Right ventricle myocardium inferior (tissue), 1 donor: ENCODE measurements at regions not wholly inside any gene's neighbourhood (a gene's known extent, or its start where the extent isn't known, plus 50 kb on each side); places are given as distances from the start of the nearest gene placed in this dataset.
"Not testable (repeated sequence)": the region's sequence is repeated elsewhere in the genome, so short reads cannot be mapped to it uniquely, and the experiment has no call there.

ENCODE experiments used
- ATAC-seq: fragments of 200-7000 bp; cut with Tn5 transposase; one replicate; pipeline ENCODE4 v1.9.1; 2020; ENCODE audit warnings: mild to moderate bottlenecking, moderate library complexity
- DNase-seq: peaks from one replicate; pipeline ENCODE4 v3.0.0; 2021; ENCODE audit errors: missing footprints
- intact Hi-C: fragments of 100-400 bp; cut with DNase I; formaldehyde crosslinking; loops from one replicate; pipeline ENCODE4 v1.11.0; 2022
- donor health status: DM: no; HTN: yes; CAD: no; lungs with severe emphysema.

DNA sequence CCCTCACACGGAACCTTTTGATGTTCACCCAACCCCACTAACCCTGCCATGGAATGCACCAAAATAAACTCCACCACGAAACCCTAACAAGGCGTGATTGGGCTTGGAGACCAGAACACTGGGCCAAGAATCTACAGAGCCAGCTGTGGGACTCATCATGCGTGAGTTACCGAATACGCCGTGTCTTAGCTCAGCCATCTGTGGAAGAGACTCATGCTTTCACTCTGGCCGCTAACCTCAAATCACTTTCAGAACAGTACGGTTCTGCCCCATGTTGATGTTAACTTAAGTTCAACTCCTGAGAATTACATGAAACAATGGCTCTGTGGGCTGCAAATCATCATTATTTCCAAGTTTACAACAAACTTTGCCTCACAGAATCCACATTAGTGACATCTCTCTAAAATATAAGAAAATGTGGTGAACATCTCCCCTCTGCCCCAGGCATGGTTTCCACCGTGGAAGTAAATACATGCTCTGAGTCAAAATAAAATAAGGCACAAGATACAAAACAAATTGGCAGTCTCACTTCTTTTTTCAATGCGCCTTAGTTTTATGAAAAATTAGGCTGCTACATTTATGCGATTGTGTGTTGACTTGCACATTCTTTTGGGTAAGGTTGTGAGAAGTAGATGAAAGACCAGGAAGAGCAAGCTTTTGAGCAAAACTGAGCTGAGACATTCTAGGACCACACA is 308.9 kb upstream of the EXOC2 start:
- no peak for ATAC-seq

DNA sequence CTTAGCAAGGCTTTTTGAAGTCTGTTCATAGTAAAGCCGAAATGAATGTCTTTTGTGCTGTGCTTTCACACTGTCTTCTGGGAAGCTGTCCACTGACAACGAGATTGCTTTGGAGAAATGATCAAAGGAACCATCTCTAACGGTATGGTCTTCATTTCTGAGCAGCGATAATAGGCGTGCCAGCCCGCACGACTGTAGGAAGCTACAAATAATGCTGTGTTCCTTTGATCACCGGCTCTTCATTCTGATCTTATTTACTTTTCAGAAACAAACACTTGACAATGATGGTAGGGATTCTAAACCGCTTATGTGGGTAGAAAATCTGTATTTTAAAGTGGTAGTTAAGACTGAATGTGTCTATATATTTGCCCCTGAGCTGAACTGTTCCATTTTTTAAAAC is 306.6 kb upstream of the EXOC2 start:
- DNase-seq (no peak), ATAC-seq (no peak)
- intact Hi-C loops = no loop called here

More for the DNA sequence above, 308.9 kb upstream of the EXOC2 start:
- no peak for DNase-seq
- intact Hi-C loops = no loop called here

DNA sequence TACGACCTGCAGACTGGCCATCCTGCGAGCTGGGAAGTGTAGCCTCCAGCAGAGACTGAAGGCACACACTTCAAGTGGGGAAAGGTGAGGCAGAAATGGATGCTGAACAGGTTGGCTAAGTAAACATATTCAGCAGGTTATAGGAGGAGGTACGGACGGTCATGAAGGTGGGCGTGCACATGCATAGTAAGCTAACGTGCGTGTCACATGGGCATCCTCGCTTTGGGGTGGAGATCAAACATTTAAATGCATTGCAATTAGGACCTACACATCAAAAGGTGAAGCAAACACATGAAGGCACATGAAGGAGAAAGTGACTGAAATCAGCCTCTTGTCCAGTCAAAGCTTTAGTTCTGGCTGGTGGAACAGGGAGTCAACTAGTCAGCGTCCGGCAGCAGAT is 305.6 kb upstream of the EXOC2 start:
- intact Hi-C loops = no loop called here
- no peak for DNase-seq
- ATAC-seq = no peak

GRCh38 chr6:996271-996852 is 303.4 kb upstream of the EXOC2 start:
- no peak for DNase-seq
- intact Hi-C loops = no loop called here
- no peak for ATAC-seq

DNA sequence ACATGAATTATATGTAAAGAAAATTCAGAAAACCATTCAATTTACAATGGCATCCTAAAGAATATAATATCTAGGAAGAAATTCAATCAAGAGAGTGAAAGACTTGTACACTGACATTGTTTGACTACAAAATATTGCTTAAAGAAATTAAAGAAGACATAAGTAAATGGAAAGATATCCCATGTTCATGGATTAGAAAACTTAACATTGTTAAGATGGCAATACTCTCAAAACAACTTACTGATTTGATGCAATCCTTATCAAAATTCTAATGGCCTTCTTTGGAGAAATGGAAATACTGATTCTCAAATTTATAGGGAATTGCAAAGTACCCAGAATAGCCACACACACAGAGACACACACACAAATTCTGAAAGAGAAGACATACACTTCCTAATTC is 298.3 kb upstream of the EXOC2 start:
- DNase-seq = no peak
- intact Hi-C loops = no loop called here

DNA sequence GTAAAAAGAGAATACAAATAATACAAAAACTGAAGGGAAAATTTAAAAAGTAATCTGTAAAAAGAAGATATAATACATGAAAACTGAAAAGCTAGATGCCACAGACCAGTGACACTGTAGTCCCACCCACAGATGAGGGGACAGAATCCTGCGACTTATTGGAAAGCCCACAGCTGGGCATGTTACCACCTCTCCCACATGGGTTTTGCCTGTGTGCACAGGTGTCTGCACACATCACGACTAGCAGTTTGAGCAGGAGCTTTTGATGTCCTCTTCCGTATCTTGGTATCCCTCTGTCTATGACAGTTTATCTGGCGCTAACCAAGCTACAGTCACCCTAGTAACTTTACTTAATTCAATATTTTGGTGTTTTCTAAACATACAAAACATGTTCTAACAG is 291.1 kb upstream of the EXOC2 start:
- DNase-seq (no peak), ATAC-seq (no peak)
- intact Hi-C loops = no loop called here

More for the DNA sequence above, 298.3 kb upstream of the EXOC2 start:
- ATAC-seq = no peak

DNA sequence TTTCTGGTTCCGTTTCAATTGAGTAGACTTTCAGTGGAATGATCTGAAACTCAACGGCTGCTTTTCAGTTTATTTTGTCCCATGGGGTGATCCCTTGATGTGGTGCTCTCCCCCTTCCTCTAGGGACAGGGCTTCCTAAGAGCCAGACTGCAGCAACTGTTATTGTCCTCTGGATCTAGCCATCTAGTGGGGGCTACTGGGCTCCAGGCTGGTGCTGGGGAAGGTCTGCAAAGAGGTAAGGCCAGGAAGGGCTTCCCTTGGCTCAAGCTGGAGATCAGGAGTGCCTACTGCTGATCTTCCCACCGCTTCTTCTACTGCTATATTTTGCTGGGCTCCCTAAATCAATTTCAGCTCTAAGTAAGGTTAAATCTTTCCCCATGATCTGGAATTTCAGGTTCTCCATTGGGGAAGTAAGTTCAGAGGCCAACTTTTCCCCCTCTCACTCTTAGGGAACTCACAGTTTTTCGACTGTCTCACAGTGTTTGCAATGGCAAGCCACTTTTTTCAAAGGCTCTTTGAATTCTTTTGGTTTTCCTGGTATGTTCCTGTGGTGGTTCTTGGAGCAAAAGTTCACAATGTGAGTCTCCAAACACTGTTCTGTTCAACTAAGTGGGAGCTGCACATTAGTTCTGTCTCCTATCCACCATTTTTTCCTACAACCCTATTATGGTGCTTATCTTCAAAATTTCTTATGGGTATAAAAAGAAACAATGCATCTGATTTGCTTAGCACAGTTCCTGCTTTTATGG is 286.2 kb upstream of the EXOC2 start:
- no peak for ATAC-seq
- DNase-seq = no peak
- intact Hi-C loops = no loop called here

DNA sequence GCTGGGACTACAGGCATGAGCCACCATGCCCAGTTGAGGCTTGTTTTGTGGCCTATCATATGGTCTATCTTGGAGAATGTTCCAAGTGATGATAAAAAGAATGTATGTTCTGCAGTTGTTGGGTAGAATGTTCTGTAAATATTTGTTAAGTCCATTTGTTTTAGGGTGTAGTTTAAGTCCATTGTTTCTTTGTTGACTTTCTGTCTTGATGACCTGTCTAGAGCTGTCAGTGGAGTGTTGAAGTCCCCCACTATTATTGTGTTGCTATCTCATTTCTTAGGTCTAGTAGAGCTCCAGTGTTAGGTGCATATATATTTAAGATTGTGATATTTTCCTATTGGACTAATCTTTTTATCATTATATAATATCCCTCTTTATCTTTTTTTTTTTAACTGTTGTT is 284.3 kb upstream of the EXOC2 start:
- DNase-seq, intact Hi-C loops, ATAC-seq: not testable (repeated sequence)

GRCh38 chr6:971981-972640 is 279.2 kb upstream of the EXOC2 start:
- no peak for ATAC-seq
- no peak for DNase-seq
- intact Hi-C loops = no loop called here

- DNase-seq = no peak
- no peak for ATAC-seq
- intact Hi-C loops = no loop called here
Measured at GRCh38 chr6:968791-969190, 275.9 kb upstream of the EXOC2 start.

- ATAC-seq (no peak), DNase-seq (no peak)
- intact Hi-C loops = no loop called here
Measured at GRCh38 chr6:967701-968100, 274.8 kb upstream of the EXOC2 start.

DNA sequence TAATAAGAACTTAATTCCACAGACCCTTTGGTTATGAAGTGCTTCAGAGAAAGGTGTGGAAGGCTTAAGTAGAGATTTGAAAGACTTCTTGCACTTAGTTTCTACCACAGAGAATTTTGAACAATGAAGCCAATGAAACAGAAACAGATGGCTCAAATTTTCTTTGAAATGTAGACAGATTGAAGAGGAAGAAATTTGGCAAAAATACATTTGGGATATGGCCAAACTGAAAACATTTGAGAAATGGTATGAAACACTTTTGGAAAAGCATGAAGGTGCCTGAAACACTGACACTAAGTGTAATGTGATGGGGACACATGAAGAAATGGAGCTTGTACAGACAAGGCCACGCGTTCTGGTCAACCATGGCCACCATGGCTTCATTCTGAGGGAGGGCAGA is 272.4 kb upstream of the EXOC2 start:
- no peak for ATAC-seq
- intact Hi-C loops = no loop called here
- no peak for DNase-seq

DNA sequence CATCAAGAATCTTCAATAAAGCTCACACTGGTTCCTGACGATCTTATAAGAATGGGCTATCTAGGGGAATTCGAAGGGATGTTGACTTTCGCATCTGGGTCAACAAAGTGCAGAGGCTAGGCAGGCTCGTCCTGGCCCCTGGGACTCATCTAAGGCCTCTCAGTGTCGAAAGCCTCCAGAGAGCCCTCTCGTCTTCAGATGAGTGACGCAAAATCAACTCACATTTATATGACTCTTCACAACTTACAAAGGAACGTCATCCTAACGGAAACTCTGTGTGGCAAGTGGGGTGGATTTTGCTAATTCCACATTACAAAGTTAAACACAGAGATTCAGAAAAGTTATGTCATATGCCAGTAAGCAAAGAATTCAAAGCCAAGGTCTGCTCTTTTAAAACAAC is 270.5 kb upstream of the EXOC2 start:
- DNase-seq (no peak), ATAC-seq (no peak)
- intact Hi-C loops = no loop called here

GRCh38 chr6:961407-961960 is 268.5 kb upstream of the EXOC2 start:
- DNase-seq = no peak
- ATAC-seq = no peak
- intact Hi-C loops = no loop called here

DNA sequence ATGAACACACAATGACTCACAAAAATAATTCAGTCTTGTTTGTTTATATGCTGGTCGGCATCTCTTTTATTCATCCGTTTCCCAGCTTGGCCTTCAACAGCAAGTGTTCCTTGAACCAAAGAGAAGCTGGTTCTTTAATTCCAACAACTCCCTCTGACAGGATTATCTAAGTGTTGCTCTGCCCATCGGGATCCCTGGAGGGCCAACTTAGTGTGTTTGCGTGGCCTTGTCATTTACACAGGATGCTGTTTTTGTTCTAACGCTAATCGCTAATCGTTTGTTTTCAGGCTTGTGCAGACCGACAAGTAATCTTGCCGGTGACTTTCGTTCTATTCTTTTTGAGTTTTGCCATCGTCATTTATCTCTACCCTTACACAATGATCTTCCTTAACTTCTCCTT is 267.4 kb upstream of the EXOC2 start:
- intact Hi-C loops = no loop called here
- no peak for ATAC-seq
- no peak for DNase-seq

DNA sequence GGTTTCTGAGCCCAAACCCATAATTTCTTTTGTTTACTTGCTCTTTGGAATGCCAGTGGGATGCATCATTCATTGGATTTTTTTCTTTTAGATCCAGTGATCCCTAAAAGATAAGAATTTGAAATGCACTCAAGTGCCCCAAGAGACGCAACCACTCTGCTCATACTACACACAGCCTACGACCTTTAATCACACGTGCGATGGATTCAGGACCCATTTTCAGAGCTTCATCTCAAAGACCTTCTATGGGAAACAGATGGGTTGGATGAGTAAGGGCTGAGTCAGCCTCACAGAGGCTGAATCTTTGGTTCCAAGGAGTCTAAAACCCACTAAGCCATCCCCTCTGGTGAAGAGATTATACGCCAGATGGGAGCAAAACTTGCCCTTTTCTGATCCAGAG is 265.5 kb upstream of the EXOC2 start:
- intact Hi-C loops = no loop called here
- no peak for DNase-seq
- ATAC-seq = no peak

DNA sequence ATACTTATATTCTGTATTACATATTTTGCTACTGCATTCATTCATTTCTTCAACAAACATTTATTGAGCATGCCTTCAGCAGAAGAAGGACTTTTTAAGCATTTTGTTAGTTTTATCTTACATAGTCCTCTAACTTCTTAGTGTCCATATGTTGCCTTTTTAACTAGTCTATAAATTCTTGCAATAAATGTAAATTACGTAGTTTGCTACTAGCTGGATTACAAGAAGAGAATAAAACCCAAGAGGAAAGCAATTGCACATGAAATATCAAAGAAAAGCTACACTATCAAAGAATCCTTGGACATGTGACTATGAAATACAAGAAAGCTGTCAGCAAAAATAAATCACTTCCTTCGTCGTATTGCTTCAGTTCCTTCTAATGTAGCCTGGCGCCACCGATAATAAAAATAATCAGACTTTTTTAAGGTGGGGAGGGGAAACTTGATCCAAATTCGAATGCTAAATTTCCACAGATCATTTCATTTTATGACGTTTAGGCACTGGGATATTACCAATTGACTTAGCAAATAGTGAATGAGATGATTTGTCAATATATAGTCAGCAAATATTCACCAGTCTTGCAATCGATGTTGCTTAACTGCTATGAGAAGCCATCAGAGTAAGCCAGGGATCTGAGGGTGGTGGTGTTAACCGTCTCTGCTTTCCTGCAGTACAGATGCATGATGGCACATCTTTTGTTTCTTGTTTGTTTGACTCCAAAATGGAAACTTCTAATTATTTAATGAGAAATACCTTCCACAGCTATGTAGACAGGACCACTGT is 258.7 kb upstream of the EXOC2 start:
- DNase-seq (no peak), ATAC-seq (no peak)
- intact Hi-C loops = no loop called here

GRCh38 chr6:947235-947934 is 254.4 kb upstream of the EXOC2 start:
- DNase-seq = no peak
- intact Hi-C loops = no loop called here

More at GRCh38 chr6:947235-947934, 254.4 kb upstream of the EXOC2 start:
- ATAC-seq = no peak
